Ascending aorta (tissue), 2 donors: ENCODE measurements at regions not wholly inside any gene's neighbourhood (a gene's known extent, or its start where the extent isn't known, plus 50 kb on each side); places are given as distances from the start of the nearest gene placed in this dataset.

Source experiments
- DNase-seq, 2 donors: peaks; one replicate each; pipeline ENCODE4 v3.0.0-alpha.2; 2019; ENCODE audit warnings: low spot score in 2 of 2
- H3K27ac ChIP-seq, 2 donors: fragments of 200-600 bp; sonication (generic); one replicate each; pipeline ENCODE4 v1.5.1; 2016 to 2017; ENCODE audit warnings: mild to moderate bottlenecking in 1 of 2
- H3K27me3 ChIP-seq: fragments of 200-600 bp; sonication (generic); one replicate; pipeline ENCODE4 v1.5.1; 2017
- H3K36me3 ChIP-seq, 2 donors: fragments of 200-600 bp; sonication (generic); one replicate each; pipeline ENCODE4 v1.5.1; 2016
- H3K4me1 ChIP-seq, 2 donors: fragments of 200-600 bp; sonication (generic); one replicate each; pipeline ENCODE4 v1.5.1; 2016 to 2017; ENCODE audit warnings: mild to moderate bottlenecking in 1 of 2
- H3K4me3 ChIP-seq, 2 donors: fragments of 200-600 bp; sonication (generic); one replicate each; pipeline ENCODE4 v1.5.1; 2016 to 2017; ENCODE audit warnings: mild to moderate bottlenecking in 1 of 2
- H3K9me3 ChIP-seq, 2 donors: fragments of 200-600 bp; sonication (generic); one replicate each; pipeline ENCODE4 v1.5.1; 2016
- CTCF ChIP-seq, 3 experiments: fragments of 200-600 bp in 2 of 3; fragments of 450-650 bp in 1 of 3; sonication (generic) in 2 of 3; IDR thresholded peaks; one replicate each; pipeline ENCODE4 v1.5.1; 2016 to 2019; ENCODE audit warnings: antibody characterized with exemption in 3 of 3, mild to moderate bottlenecking in 1 of 3, moderate library complexity in 1 of 3
- intact Hi-C: fragments of 100-400 bp; cut with DNase I; formaldehyde crosslinking; loops from one replicate; pipeline ENCODE4 v1.15.1; 2023

DNA sequence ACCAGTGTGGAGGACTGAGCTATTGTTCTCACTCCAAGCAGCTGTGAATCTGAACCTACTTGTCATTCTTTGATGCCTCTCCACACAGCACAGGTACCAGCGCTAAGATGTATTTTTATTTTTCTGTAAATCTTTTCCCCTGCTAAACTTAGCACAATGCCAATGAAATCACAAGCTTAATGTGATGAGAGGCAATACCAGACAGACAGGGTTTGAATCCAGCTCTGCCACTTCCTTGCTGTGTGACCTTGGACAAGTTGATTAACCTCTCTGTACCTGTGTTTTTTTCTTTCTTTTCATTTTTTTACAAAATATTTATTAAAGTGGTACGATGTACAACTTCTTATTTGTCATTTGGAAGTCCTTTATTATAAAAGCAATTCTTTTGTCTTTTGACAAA is 757.6 kb downstream of the MED13L start:
- H3K4me3 ChIP-seq: no peak overlapping the region
- no peaks in the 10 kb centered on the region for H3K36me3 ChIP-seq
- no peaks in the 10 kb centered on the region for H3K27me3 ChIP-seq
- DNase-seq: no peak
- H3K9me3 ChIP-seq: peaks cover 0 to 8% of the 10 kb centered on the region in 2 donors
- H3K27ac ChIP-seq: no peak overlapping the region
- H3K4me1 ChIP-seq: no peaks in the 10 kb centered on the region
- TF ChIP-seq CTCF (IDR thresholded peaks at IDR 0.05): no peak
- intact Hi-C loops: no loop called here

DNA sequence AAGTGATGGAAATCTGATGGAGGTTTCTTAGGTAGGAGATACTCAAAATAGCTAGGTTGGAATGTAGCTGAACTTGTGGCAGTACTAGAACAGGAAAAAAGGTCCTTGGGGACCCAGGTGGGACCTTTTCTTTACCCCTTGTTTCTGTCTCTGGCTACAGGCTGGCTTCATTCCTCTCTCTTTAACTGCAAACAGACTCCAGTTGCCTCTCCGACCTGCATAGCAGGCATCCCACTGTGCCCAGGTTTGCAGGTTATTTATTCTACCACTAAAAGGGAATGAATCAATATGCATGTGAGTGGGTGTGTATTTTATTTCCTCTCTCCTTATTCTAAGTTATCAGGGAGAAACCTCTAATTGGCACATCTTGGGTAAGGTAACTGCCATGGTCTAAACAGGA is 758.1 kb downstream of the MED13L start:
- Histone ChIP-seq H3K9me3 (peaks cover 0 to 8% of the 10 kb centered on the region in 2 donors), H3K36me3 (no peaks in the 10 kb centered on the region), H3K4me1 (no peaks in the 10 kb centered on the region), H3K4me3 (no peak overlapping the region), H3K27ac (no peak overlapping the region), H3K27me3 (no peaks in the 10 kb centered on the region)
- TF ChIP-seq CTCF (IDR thresholded peaks at IDR 0.05): no peak
- intact Hi-C loops: no loop called here
- DNase-seq: no peak

DNA sequence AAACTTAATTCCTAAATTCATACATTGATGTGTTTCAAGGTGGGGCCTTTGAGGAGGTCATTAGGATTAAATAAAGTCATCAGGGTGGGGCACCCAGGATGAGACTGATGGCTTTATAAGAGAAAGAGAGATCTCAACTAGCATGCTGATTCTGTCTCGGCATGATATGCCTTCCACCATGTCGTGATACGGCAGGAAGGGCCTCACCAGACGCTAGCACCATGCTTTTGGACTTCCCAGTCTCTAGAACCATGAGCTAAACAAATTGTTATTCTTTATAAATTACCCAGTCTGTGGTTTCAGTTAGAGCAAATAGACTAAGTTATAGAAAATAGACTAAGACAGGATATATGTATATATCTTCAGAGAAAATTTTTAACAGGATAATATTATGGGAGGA is 759.6 kb downstream of the MED13L start:
- no peak for TF ChIP-seq CTCF (IDR thresholded peaks at IDR 0.05)
- DNase-seq: no peak
- intact Hi-C loops: no loop called here
- no peak overlapping the region for H3K27ac ChIP-seq
- H3K9me3 ChIP-seq: peaks cover 0 to 11% of the 10 kb centered on the region in 2 donors
- no peaks in the 10 kb centered on the region for H3K4me1 ChIP-seq
- no peak overlapping the region for H3K4me3 ChIP-seq
- no peaks in the 10 kb centered on the region for H3K36me3 ChIP-seq
- no peaks in the 10 kb centered on the region for H3K27me3 ChIP-seq

- Histone ChIP-seq H3K4me3 (no peak overlapping the region), H3K9me3 (peaks cover 0 to 5% of the 10 kb centered on the region in 2 donors), H3K27me3 (no peaks in the 10 kb centered on the region), H3K4me1 (no peaks in the 10 kb centered on the region), H3K36me3 (no peaks in the 10 kb centered on the region), H3K27ac (no peak overlapping the region)
- DNase-seq: no peak
- TF ChIP-seq CTCF (IDR thresholded peaks at IDR 0.05): no peak
- intact Hi-C loops: no loop called here
These were observed 765.3 kb downstream of the MED13L start for GRCh38 chr12:115511986-115512711.

- Histone ChIP-seq H3K36me3 (no peaks in the 10 kb centered on the region), H3K9me3 (peaks cover 0 to 3% of the 10 kb centered on the region in 2 donors), H3K27ac (no peak overlapping the region), H3K4me1 (no peaks in the 10 kb centered on the region), H3K27me3 (no peaks in the 10 kb centered on the region), H3K4me3 (no peak overlapping the region)
- TF ChIP-seq CTCF (IDR thresholded peaks at IDR 0.05): no peak
- no peak for DNase-seq
- intact Hi-C loops: no loop called here
These were observed 766.2 kb downstream of the MED13L start for GRCh38 chr12:115511305-115511704.

- Histone ChIP-seq H3K27ac (no peak overlapping the region), H3K9me3 (peaks cover 0 to 3% of the 10 kb centered on the region in 2 donors), H3K36me3 (no peaks in the 10 kb centered on the region), H3K4me3 (no peak overlapping the region), H3K4me1 (no peaks in the 10 kb centered on the region), H3K27me3 (no peaks in the 10 kb centered on the region)
- DNase-seq: no peak
- intact Hi-C loops: no loop called here
- no peak for TF ChIP-seq CTCF (IDR thresholded peaks at IDR 0.05)
These were observed 768.5 kb downstream of the MED13L start for GRCh38 chr12:115508990-115509389.
